AG09309 (cell line): ENCODE measurements at regions not wholly inside any gene's neighbourhood (a gene's known extent, or its start where the extent isn't known, plus 50 kb on each side); places are given as distances from the start of the nearest gene placed in this dataset.

Experiments
- DNase-seq: peaks from one replicate; pipeline ENCODE4 v3.0.0-alpha.2; 2010; ENCODE audit warnings: low read depth
- H3K4me3 ChIP-seq: 2 replicates; pipeline ENCODE4 v1.5.1; 2011; ENCODE audit warnings: mild to moderate bottlenecking, low read depth, low read length, moderate library complexity; ENCODE audit not compliant: control insufficient read depth
- CTCF ChIP-seq: IDR thresholded peaks from 2 replicates; pipeline ENCODE4 v1.5.1; 2011; ENCODE audit warnings: mild to moderate bottlenecking, low read depth, low read length, inconsistent platforms; ENCODE audit not compliant: insufficient read depth, control insufficient read depth; ENCODE audit errors: missing control alignments

DNA sequence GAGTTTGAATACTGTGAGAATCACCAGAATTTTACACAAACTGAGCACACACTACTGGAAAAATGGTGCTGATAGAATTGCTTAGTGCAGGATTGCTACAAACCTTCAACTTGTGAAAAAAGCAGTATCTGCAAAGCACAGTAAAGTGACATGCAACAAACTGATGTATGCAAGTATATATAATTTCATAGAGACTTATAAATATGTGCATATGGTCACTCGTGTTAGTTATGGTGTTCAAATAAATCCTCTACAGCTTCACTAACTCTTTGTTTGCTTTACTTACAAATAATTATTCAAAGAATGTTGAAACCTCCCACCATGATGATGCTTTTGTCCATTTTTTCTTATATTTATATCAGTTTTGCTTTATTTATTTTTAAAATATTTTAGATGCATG lies 1130.9 kb upstream of the CELF2 start:
- no peak for DNase-seq
- no peak for TF ChIP-seq CTCF
- H3K4me3 ChIP-seq: no peak overlapping the region

DNA sequence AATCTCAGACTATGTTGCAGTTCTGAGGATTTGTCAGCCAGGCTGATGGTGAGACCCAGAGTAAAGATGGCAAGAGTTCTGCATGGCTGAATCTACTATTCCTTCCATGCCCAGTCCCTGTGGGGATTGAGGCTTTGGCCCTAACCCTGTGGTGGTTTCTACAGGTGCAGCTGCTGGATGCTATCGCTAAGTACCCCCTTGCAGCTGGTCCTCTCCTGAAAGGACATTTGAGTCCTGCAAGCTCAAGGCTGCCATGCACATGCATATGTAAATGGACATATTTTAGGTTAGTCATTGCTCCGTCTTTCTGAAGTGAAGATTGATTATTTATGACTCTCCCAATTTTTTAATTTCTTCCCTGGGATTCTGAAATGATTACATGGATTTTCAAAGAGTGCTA lies 1122.2 kb upstream of the CELF2 start:
- H3K4me3 ChIP-seq: no peak overlapping the region
- TF ChIP-seq CTCF: no peak
- DNase-seq: no peak

- TF ChIP-seq CTCF: no peak
- H3K4me3 ChIP-seq: no peak overlapping the region
Observed at GRCh38 chr10:9895981-9896380, 1121.7 kb upstream of the CELF2 start.

GRCh38 chr10:9898633-9899395 lies 1118.9 kb upstream of the CELF2 start:
- no peak for DNase-seq
- no peak overlapping the region for H3K4me3 ChIP-seq
- TF ChIP-seq CTCF: no peak

More at GRCh38 chr10:9895981-9896380, 1121.7 kb upstream of the CELF2 start:
- DNase-seq: no peak

- TF ChIP-seq CTCF: no peak
- no peak overlapping the region for H3K4me3 ChIP-seq
- no peak for DNase-seq
Observed at GRCh38 chr10:9900751-9901150, 1116.9 kb upstream of the CELF2 start.

- DNase-seq: no peak
- TF ChIP-seq CTCF: no peak
Observed at GRCh38 chr10:9901971-9902370, 1115.7 kb upstream of the CELF2 start.

More at GRCh38 chr10:9901971-9902370, 1115.7 kb upstream of the CELF2 start:
- H3K4me3 ChIP-seq: no peak overlapping the region
